ES-I3 (cell line): ENCODE measurements at regions not wholly inside any gene's neighbourhood (a gene's known extent, or its start where the extent isn't known, plus 50 kb on each side); places are given as distances from the start of the nearest gene placed in this dataset.
"Not testable (repeated sequence)": the region's sequence is repeated elsewhere in the genome, so short reads cannot be mapped to it uniquely, and the experiment has no call there.

Source experiments
- H3K36me3 ChIP-seq: 2 replicates; pipeline ENCODE4 v1.6.1; 2013; ENCODE audit warnings: mild to moderate bottlenecking, low read length, control low read depth, moderate library complexity; ENCODE audit not compliant: insufficient read depth
- H3K4me1 ChIP-seq: 2 replicates; pipeline ENCODE4 v1.6.1; 2013; ENCODE audit warnings: mild to moderate bottlenecking, control low read depth, low read length; ENCODE audit not compliant: insufficient read depth
- H3K9ac ChIP-seq: 2 replicates; pipeline ENCODE4 v1.6.1; 2013; ENCODE audit warnings: low read depth, mild to moderate bottlenecking, low read length, moderate library complexity
- H3K9me3 ChIP-seq: 2 replicates; pipeline ENCODE4 v1.6.1; 2013; ENCODE audit warnings: mild to moderate bottlenecking, low read length, moderate library complexity; ENCODE audit not compliant: control insufficient read depth, insufficient read depth

GRCh38 chr9:82487935-82488312 lies 499.4 kb downstream of the SPATA31D1 start:
- no peaks in the 10 kb centered on the region for H3K9me3 ChIP-seq
- no peaks in the 10 kb centered on the region for H3K36me3 ChIP-seq
- no peaks in the 10 kb centered on the region; the same call in 1 of the 2 replicates for H3K4me1 ChIP-seq
- H3K9ac ChIP-seq, result no peak overlapping the region

GRCh38 chr9:82488313-82489200 lies 500.0 kb downstream of the SPATA31D1 start:
- H3K9ac ChIP-seq, result no peak overlapping the region
- no peaks in the 10 kb centered on the region for H3K9me3 ChIP-seq
- H3K36me3 ChIP-seq, result no peaks in the 10 kb centered on the region
- H3K4me1 ChIP-seq, result no peaks in the 10 kb centered on the region; the same call in 1 of the 2 replicates

- H3K36me3 ChIP-seq, result no peaks in the 10 kb centered on the region
- no peaks in the 10 kb centered on the region; the same call in 1 of the 2 replicates for H3K4me1 ChIP-seq
- no peak overlapping the region for H3K9ac ChIP-seq
- no peaks in the 10 kb centered on the region for H3K9me3 ChIP-seq
Measured at GRCh38 chr9:82489201-82489821, 500.7 kb downstream of the SPATA31D1 start.

- Histone ChIP-seq H3K36me3 (no peaks in the 10 kb centered on the region), H3K9me3 (no peaks in the 10 kb centered on the region), H3K9ac (no peak overlapping the region), H3K4me1 (no peaks in the 10 kb centered on the region; the same call in 1 of the 2 replicates)
Measured at GRCh38 chr9:82490019-82490499, 501.5 kb downstream of the SPATA31D1 start.

- not testable (repeated sequence) for H3K36me3 ChIP-seq, H3K4me1 ChIP-seq, H3K9ac ChIP-seq, H3K9me3 ChIP-seq
Measured at GRCh38 chr9:82490821-82491220, 502.2 kb downstream of the SPATA31D1 start.

GRCh38 chr9:82491604-82492003 lies 503.0 kb downstream of the SPATA31D1 start:
- no peaks in the 10 kb centered on the region; the same call in 1 of the 2 replicates for H3K4me1 ChIP-seq
- H3K9ac ChIP-seq, result no peak overlapping the region
- H3K9me3 ChIP-seq, result no peaks in the 10 kb centered on the region
- no peaks in the 10 kb centered on the region for H3K36me3 ChIP-seq

GRCh38 chr9:82492274-82492673 lies 503.7 kb downstream of the SPATA31D1 start:
- no peaks in the 10 kb centered on the region for H3K9me3 ChIP-seq
- H3K36me3 ChIP-seq, result no peaks in the 10 kb centered on the region
- no peaks in the 10 kb centered on the region; the same call in 1 of the 2 replicates for H3K4me1 ChIP-seq
- H3K9ac ChIP-seq, result no peak overlapping the region

- Histone ChIP-seq H3K36me3 (no peaks in the 10 kb centered on the region), H3K4me1 (no peaks in the 10 kb centered on the region), H3K9ac (no peak overlapping the region), H3K9me3 (no peaks in the 10 kb centered on the region)
Measured at GRCh38 chr9:82495884-82496777, 507.6 kb downstream of the SPATA31D1 start.

- no peak overlapping the region for H3K9ac ChIP-seq
- H3K4me1 ChIP-seq, result no peaks in the 10 kb centered on the region
- H3K9me3 ChIP-seq, result no peaks in the 10 kb centered on the region
- no peaks in the 10 kb centered on the region for H3K36me3 ChIP-seq
Measured at GRCh38 chr9:82498541-82499317, 510.2 kb downstream of the SPATA31D1 start.

- Histone ChIP-seq H3K4me1 (no peaks in the 10 kb centered on the region), H3K9ac (no peak overlapping the region), H3K9me3 (no peaks in the 10 kb centered on the region), H3K36me3 (no peaks in the 10 kb centered on the region)
Measured at GRCh38 chr9:82499337-82499736, 510.8 kb downstream of the SPATA31D1 start.

GRCh38 chr9:82504620-82505019 lies 516.0 kb downstream of the SPATA31D1 start:
- Histone ChIP-seq H3K36me3 (no peaks in the 10 kb centered on the region), H3K9ac (no peak overlapping the region), H3K4me1 (no peaks in the 10 kb centered on the region)

GRCh38 chr9:82511626-82512025 lies 523.1 kb downstream of the SPATA31D1 start:
- H3K4me1 ChIP-seq, result no peaks in the 10 kb centered on the region
- H3K9ac ChIP-seq, result no peak overlapping the region
- H3K9me3 ChIP-seq, result no peaks in the 10 kb centered on the region
- no peaks in the 10 kb centered on the region for H3K36me3 ChIP-seq

More at GRCh38 chr9:82504620-82505019, 516.0 kb downstream of the SPATA31D1 start:
- H3K9me3 ChIP-seq, result no peaks in the 10 kb centered on the region

GRCh38 chr9:82512728-82513127 lies 524.2 kb downstream of the SPATA31D1 start:
- no peak overlapping the region for H3K9ac ChIP-seq
- H3K36me3 ChIP-seq, result no peaks in the 10 kb centered on the region
- no peaks in the 10 kb centered on the region for H3K4me1 ChIP-seq

More at GRCh38 chr9:82512728-82513127, 524.2 kb downstream of the SPATA31D1 start:
- no peaks in the 10 kb centered on the region for H3K9me3 ChIP-seq
